NB4 (cell line): ENCODE measurements at regions not wholly inside any gene's neighbourhood (a gene's known extent, or its start where the extent isn't known, plus 50 kb on each side); places are given as distances from the start of the nearest gene placed in this dataset.

ENCODE experiments used
- POLR2A ChIP-seq: IDR thresholded peaks from 2 replicates; pipeline ENCODE4 v1.6.1; 2011; ENCODE audit warnings: mild to moderate bottlenecking; ENCODE audit not compliant: insufficient read length; ENCODE audit errors: extremely low read depth
- TF ChIP-seq, protein P1 (sequence below): IDR thresholded peaks from one replicate; pipeline ENCODE4 v1.5.1; 2012; ENCODE audit warnings: low read depth, low read length

DNA sequence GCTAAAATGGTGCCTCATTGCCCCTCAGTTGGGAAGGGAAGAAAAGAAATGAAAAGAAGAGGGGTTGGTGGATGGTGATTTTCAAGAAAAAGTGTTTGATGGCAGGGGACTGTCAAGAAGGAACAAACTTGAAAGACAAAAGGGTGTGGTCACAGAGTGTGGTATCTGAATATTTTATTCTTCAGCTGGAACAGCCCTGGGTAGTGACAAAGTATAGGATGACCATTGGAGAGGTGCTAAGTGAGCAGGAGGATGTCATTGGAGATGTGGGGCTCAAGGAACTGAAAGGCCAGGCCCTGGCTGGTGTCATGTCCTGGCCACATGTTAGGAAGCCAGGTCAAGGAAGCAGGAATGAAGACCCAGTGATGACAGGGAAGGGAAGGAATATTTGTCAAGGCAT is 71.0 kb upstream of the CD55 start:
- TF ChIP-seq, protein P1, sequence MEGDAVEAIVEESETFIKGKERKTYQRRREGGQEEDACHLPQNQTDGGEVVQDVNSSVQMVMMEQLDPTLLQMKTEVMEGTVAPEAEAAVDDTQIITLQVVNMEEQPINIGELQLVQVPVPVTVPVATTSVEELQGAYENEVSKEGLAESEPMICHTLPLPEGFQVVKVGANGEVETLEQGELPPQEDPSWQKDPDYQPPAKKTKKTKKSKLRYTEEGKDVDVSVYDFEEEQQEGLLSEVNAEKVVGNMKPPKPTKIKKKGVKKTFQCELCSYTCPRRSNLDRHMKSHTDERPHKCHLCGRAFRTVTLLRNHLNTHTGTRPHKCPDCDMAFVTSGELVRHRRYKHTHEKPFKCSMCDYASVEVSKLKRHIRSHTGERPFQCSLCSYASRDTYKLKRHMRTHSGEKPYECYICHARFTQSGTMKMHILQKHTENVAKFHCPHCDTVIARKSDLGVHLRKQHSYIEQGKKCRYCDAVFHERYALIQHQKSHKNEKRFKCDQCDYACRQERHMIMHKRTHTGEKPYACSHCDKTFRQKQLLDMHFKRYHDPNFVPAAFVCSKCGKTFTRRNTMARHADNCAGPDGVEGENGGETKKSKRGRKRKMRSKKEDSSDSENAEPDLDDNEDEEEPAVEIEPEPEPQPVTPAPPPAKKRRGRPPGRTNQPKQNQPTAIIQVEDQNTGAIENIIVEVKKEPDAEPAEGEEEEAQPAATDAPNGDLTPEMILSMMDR, result no peak
- no peak for TF ChIP-seq POLR2A
